IPS-20b (cell line): ENCODE measurements at regions not wholly inside any gene's neighbourhood (a gene's known extent, or its start where the extent isn't known, plus 50 kb on each side); places are given as distances from the start of the nearest gene placed in this dataset.

Experiments used
- H3K27ac ChIP-seq: one replicate; pipeline ENCODE4 v1.5.1; 2013; ENCODE audit warnings: low read length
- H3K27me3 ChIP-seq: 2 replicates; pipeline ENCODE4 v1.6.1; 2013; ENCODE audit warnings: mild to moderate bottlenecking, low read length, inconsistent platforms; ENCODE audit not compliant: insufficient read depth
- H3K36me3 ChIP-seq: 2 replicates; pipeline ENCODE4 v1.6.1; 2013; ENCODE audit warnings: low read depth, mild to moderate bottlenecking, inconsistent platforms, low read length, moderate library complexity; ENCODE audit not compliant: insufficient read depth
- H3K4me1 ChIP-seq: 2 replicates; pipeline ENCODE4 v1.6.1; 2013; ENCODE audit warnings: mild to moderate bottlenecking, control low read depth, inconsistent platforms, low read length, moderate library complexity; ENCODE audit not compliant: insufficient read depth
- H3K4me3 ChIP-seq: 2 replicates; pipeline ENCODE4 v1.5.1; 2013; ENCODE audit warnings: mild to moderate bottlenecking, low read length, inconsistent platforms
- H3K9ac ChIP-seq: 2 replicates; pipeline ENCODE4 v1.6.1; 2013; ENCODE audit warnings: low read depth, mild to moderate bottlenecking, inconsistent platforms, low read length, moderate library complexity
- H3K9me3 ChIP-seq: 2 replicates; pipeline ENCODE4 v1.6.1; 2013; ENCODE audit warnings: mild to moderate bottlenecking, low read depth, low read length, inconsistent platforms; ENCODE audit not compliant: insufficient read depth

GRCh38 chrX:38999099-38999498, 197.8 kb downstream of the MID1IP1 start:
- no peaks in the 10 kb centered on the region for H3K9me3 ChIP-seq
- no peak overlapping the region for H3K4me3 ChIP-seq
- no peaks in the 10 kb centered on the region for H3K36me3 ChIP-seq
- no peaks in the 10 kb centered on the region for H3K4me1 ChIP-seq
- H3K27me3 ChIP-seq, result no peaks in the 10 kb centered on the region
- no peak overlapping the region for H3K9ac ChIP-seq
- H3K27ac ChIP-seq, result no peak overlapping the region

GRCh38 chrX:38999967-39000745, 198.9 kb downstream of the MID1IP1 start:
- Histone ChIP-seq H3K9ac (no peak overlapping the region), H3K36me3 (no peaks in the 10 kb centered on the region), H3K4me3 (no peak overlapping the region), H3K27me3 (no peaks in the 10 kb centered on the region), H3K4me1 (no peaks in the 10 kb centered on the region), H3K27ac (no peak overlapping the region), H3K9me3 (no peaks in the 10 kb centered on the region)

GRCh38 chrX:39000802-39001201, 199.5 kb downstream of the MID1IP1 start:
- no peaks in the 10 kb centered on the region for H3K27me3 ChIP-seq
- no peak overlapping the region for H3K4me3 ChIP-seq
- no peak overlapping the region for H3K9ac ChIP-seq
- H3K9me3 ChIP-seq, result no peaks in the 10 kb centered on the region
- no peak overlapping the region for H3K27ac ChIP-seq
- H3K4me1 ChIP-seq, result no peaks in the 10 kb centered on the region
- H3K36me3 ChIP-seq, result no peaks in the 10 kb centered on the region

- no peaks in the 10 kb centered on the region for H3K4me1 ChIP-seq
- no peaks in the 10 kb centered on the region for H3K27me3 ChIP-seq
- no peak overlapping the region for H3K4me3 ChIP-seq
- H3K9ac ChIP-seq, result no peak overlapping the region
- H3K9me3 ChIP-seq, result no peaks in the 10 kb centered on the region
- H3K27ac ChIP-seq, result no peak overlapping the region
- H3K36me3 ChIP-seq, result no peaks in the 10 kb centered on the region
These were observed 201.2 kb downstream of the MID1IP1 start for GRCh38 chrX:39002466-39002865.

- Histone ChIP-seq H3K27me3 (no peaks in the 10 kb centered on the region), H3K9ac (no peak overlapping the region), H3K9me3 (no peaks in the 10 kb centered on the region), H3K27ac (no peak overlapping the region), H3K4me3 (no peak overlapping the region), H3K4me1 (no peaks in the 10 kb centered on the region), H3K36me3 (no peaks in the 10 kb centered on the region)
These were observed 207.3 kb downstream of the MID1IP1 start for GRCh38 chrX:39008549-39008948.

GRCh38 chrX:39011454-39012221, 210.4 kb downstream of the MID1IP1 start:
- Histone ChIP-seq H3K4me3 (no peak overlapping the region), H3K27ac (no peak overlapping the region)

GRCh38 chrX:39012621-39013111, 211.4 kb downstream of the MID1IP1 start:
- Histone ChIP-seq H3K9me3 (no peaks in the 10 kb centered on the region), H3K9ac (no peak overlapping the region), H3K4me1 (no peaks in the 10 kb centered on the region), H3K4me3 (no peak overlapping the region), H3K27ac (no peak overlapping the region), H3K27me3 (no peaks in the 10 kb centered on the region), H3K36me3 (no peaks in the 10 kb centered on the region)

More at GRCh38 chrX:39011454-39012221, 210.4 kb downstream of the MID1IP1 start:
- Histone ChIP-seq H3K27me3 (no peaks in the 10 kb centered on the region), H3K4me1 (no peaks in the 10 kb centered on the region), H3K36me3 (no peaks in the 10 kb centered on the region), H3K9me3 (no peaks in the 10 kb centered on the region), H3K9ac (no peak overlapping the region)

- Histone ChIP-seq H3K4me1 (peaks cover 4% of the 10 kb centered on the region; the same call in 1 of the 2 replicates), H3K9ac (no peak overlapping the region), H3K27ac (no peak overlapping the region), H3K4me3 (no peak overlapping the region), H3K27me3 (no peaks in the 10 kb centered on the region), H3K36me3 (no peaks in the 10 kb centered on the region), H3K9me3 (no peaks in the 10 kb centered on the region)
These were observed 215.3 kb downstream of the MID1IP1 start for GRCh38 chrX:39016556-39016955.

GRCh38 chrX:39017077-39017476, 215.8 kb downstream of the MID1IP1 start:
- H3K9me3 ChIP-seq, result no peaks in the 10 kb centered on the region
- H3K27ac ChIP-seq, result no peak overlapping the region
- no peak overlapping the region for H3K9ac ChIP-seq
- H3K4me3 ChIP-seq, result no peak overlapping the region
- no peaks in the 10 kb centered on the region for H3K36me3 ChIP-seq
- H3K4me1 ChIP-seq, result peaks cover 4% of the 10 kb centered on the region; the same call in 1 of the 2 replicates
- H3K27me3 ChIP-seq, result no peaks in the 10 kb centered on the region

- Histone ChIP-seq H3K36me3 (no peaks in the 10 kb centered on the region), H3K27ac (no peak overlapping the region), H3K9me3 (no peaks in the 10 kb centered on the region), H3K27me3 (no peaks in the 10 kb centered on the region), H3K9ac (no peak overlapping the region), H3K4me1 (peaks cover 4% of the 10 kb centered on the region; the same call in 1 of the 2 replicates), H3K4me3 (no peak overlapping the region)
These were observed 216.5 kb downstream of the MID1IP1 start for GRCh38 chrX:39017716-39018115.

- no peak overlapping the region for H3K4me3 ChIP-seq
- no peaks in the 10 kb centered on the region for H3K27me3 ChIP-seq
- H3K36me3 ChIP-seq, result no peaks in the 10 kb centered on the region
- no peak overlapping the region for H3K9ac ChIP-seq
- H3K27ac ChIP-seq, result no peak overlapping the region
- no peaks in the 10 kb centered on the region for H3K9me3 ChIP-seq
- peaks cover 4% of the 10 kb centered on the region; the same call in 1 of the 2 replicates for H3K4me1 ChIP-seq
These were observed 217.3 kb downstream of the MID1IP1 start for GRCh38 chrX:39018541-39018940.

- Histone ChIP-seq H3K27ac (no peak overlapping the region), H3K9ac (no peak overlapping the region), H3K4me1 (peaks cover 4% of the 10 kb centered on the region; the same call in 1 of the 2 replicates), H3K9me3 (no peaks in the 10 kb centered on the region), H3K36me3 (no peaks in the 10 kb centered on the region), H3K4me3 (no peak overlapping the region), H3K27me3 (no peaks in the 10 kb centered on the region)
These were observed 217.8 kb downstream of the MID1IP1 start for GRCh38 chrX:39019056-39019455.
